Stimulated activated CD8-positive, alpha-beta memory T cell treated with anti-CD3 and anti-CD28 coated beads, Interleukin-4, amount 100 ng/mL, for 48 hours (primary cell): ENCODE measurements at regions not wholly inside any gene's neighbourhood (a gene's known extent, or its start where the extent isn't known, plus 50 kb on each side); places are given as distances from the start of the nearest gene placed in this dataset.

ENCODE experiments used
- DNase-seq: peaks from one replicate; pipeline ENCODE4 v3.0.0-alpha.2; 2020

DNA sequence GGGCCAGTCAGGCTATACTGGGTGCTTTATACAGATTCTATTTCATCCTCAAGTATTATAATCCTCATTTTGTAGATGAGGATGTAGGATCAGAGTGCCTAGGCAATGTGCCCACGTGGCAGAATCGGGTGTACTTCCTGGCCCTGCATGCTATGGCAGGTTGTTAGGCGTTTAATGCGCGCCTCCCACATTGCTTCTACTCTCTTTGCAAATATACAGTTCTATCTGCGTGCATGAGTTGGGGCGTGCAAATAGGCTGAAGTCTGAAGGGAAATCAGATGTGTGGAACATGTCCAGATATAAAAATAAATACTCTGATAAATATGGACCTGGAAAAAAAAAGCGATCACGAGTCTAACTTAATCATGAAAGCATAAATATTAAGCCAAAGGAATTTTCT, 194.7 kb upstream of the FMN2 start:
- no peak for DNase-seq

- no peak for DNase-seq
These were observed 194.2 kb upstream of the FMN2 start for GRCh38 chr1:239897458-239897857.

DNA sequence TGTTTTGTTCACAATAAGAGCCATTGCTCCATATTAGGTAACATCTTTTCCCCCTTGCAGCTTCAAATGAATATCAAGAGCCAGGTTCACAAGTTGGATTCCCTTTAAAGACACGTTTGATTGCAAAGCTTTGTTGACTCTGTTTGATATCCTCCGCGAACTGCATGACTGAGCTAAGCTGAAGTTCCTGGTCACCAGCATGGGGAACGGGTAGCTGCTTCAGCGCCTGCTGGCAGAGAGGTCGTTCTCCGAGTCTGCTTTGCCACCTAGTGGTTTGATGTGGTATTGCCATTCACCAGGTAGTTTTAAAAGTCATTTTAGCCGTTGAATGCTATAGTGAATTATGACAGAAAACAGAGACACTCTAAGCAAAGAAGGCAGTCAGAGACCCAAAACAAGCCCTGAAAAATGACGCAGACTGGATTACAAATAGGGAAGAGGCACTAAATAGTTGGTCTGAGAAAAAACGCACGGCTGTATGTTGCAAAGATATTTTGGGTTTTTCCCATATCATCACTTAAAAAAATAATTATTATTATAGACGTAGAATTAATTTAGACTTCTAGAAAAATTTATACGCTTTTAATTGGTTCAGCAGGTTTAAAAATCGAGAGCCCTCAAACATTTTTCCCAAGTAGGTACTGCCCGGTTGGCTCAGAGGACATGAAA, 193.5 kb upstream of the FMN2 start:
- DNase-seq, result peak; percentile 82

GRCh38 chr1:239899747-239900146, 191.9 kb upstream of the FMN2 start:
- no peak for DNase-seq

DNA sequence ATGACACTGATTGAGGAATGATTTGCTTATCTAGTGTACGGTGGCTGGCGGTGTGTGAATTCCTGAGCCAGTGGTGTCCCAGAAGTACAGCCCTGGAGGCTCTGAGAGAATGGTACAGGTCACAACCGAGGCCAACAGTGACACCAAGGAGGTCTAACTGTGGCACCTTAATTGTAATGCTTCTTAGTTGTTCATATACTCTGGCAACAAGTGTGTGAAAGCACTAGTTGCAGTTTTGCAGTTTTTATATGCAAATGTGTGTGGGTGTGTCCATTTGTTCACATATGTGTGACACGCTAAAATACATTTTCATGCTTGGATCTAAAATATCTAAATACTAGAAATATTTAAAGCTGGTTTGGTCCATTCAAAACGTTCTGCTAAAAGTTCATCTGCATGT, 185.3 kb upstream of the FMN2 start:
- no peak for DNase-seq

DNA sequence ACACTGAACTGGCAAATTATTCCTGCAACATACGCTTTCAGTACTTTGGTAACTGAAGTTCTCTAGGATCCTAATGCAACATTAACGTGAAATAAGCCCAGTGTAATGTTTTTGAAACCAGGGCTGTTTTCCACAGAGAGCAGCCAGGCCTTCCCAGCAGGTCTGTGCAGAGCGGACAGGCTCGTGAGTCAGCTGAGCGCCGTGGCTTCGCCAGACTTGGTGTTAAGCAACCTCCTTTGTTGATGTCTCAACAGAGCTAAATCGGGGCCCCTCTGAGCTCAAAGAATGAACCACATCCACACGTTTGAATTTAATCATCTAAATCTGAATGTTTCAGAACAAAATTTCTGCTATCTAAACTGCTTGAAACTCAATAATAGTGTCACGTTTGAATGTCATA, 181.8 kb upstream of the FMN2 start:
- DNase-seq, result no peak

DNA sequence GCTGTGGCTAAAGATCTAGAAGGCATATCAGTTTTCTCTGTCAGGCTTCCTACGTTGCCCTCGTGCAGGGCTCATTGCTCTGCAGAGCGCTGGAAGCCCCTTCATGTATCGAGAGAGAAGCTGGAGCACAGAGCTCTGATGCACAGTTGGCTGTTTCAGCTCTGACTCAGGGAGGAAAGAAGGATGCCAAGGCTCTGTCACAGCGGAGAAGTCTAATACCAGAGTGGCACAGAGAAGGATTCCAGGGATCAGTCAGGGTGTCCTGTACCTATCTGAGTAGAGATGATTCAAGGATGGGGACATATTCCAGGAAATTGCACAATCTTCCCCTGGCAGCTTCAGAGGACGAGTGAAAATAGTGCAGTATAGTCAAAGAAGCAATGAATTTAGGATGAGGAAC, 179.2 kb upstream of the FMN2 start:
- no peak for DNase-seq

DNA sequence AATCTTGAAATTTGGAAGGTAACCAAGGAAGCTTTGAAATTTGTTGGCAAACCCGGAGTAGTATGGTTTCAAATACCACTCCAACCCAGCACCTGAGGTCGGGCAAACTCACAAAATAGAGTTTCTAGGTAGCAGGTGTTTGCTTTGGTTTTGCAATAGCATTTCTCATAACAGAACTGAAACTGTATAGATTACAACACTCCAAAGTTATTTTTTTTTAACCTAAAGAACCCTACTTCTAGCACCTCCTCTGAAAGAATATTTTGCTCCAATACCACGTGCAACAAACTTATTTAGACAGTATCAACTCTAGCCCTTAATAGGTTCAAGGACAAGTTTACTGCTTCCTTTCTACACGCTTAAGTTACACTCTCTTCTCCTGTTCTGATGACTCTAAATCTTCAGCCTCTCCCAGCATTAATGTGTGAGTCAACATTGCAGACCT, 178.5 kb upstream of the FMN2 start:
- DNase-seq, result no peak

DNA sequence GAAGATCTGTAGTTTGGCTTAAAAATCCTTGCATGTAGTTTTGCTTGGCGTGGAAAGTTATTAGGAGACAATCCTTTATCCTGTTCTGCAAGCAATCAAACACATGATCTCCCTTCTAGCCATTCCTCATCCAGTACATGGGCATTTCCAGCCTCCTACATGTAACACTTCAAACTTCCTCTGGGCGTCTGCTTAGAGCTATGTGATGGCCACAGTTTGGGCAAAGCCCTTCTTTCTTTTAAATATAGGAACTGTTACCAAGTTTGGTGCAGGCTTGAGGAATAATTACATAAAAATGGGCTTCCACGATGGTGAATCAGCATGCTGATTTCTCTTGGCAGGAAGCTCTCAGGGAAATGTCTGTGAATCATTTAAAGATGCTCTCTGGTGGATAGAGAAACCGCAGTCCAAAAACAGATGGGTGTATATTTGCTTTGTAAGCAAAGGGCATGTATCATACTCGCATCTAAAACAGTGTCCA, 176.9 kb upstream of the FMN2 start:
- no peak for DNase-seq

DNA sequence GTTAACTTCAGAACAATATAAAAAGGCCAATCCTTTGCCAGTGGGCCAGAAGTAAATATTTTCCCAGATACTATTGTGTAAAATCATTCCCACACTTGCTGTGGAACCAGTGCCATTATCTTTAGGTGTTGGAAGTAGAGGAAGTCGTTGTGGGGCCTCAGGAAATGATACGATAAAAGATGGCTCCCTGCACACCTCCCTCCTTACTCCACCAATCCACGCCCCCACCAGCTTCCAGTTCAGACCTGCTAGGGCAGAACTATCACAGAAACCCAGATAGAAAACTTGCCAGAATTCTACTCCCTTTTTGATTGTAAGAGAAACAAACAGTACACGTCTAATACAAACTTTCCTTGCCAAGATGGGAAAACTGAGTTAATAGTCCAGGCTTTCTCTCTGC, 173.0 kb upstream of the FMN2 start:
- no peak for DNase-seq

GRCh38 chr1:239920214-239920613, 171.5 kb upstream of the FMN2 start:
- no peak for DNase-seq

- no peak for DNase-seq
These were observed 168.7 kb upstream of the FMN2 start for GRCh38 chr1:239922778-239923522.

DNA sequence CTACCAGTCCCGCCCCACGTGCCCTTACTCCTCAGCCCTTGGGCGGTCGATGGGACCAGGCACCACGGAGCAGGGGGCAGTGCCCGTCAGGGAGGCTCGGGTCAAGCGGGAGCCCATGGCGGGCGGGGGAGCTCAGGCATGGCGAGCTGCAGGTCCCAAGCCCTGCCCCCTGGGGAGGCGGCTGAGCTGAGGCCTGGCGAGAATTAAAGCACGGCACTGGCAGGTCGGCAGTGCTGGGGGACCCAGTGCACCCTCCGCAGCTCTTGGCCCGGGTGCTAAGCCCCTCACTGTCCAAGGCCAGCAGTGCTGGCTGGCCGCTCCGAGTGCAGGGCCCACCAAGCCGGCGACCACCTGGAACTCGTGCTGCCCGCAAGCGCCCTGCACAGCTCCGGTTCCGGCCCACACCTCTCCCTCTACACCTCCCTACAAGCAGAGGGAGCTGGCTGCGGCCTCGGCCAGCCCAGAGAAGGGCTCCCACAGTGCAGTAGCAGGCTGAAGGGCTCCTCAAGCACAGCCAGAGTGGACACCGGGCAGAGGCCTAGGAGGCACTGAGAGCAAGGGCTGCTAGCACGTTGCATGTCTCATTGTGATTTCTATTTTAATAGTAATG, 166.8 kb upstream of the FMN2 start:
- no peak for DNase-seq

GRCh38 chr1:239926184-239926583, 165.5 kb upstream of the FMN2 start:
- no peak for DNase-seq

DNA sequence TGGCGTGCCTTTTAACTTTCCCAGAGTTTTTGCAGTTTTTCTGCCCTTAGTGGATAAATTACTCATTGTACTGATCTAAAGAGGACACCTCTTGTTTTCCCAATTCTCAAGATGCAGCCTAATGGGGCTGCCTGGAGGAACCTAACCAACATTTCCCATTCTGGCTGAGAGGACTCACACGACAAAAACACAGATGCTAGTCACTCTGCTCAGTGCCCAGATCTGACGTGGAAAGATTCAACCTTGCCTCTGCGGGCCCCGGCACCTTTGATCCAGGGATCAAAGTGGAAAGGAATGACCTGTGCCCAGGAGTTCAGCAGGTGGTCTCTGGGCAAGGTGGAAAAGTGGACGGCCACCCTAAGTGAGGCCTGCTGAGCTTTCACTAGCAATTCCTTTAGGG, 162.4 kb upstream of the FMN2 start:
- no peak for DNase-seq

GRCh38 chr1:239930686-239931262, 160.9 kb upstream of the FMN2 start:
- no peak for DNase-seq

- no peak for DNase-seq
These were observed 160.3 kb upstream of the FMN2 start for GRCh38 chr1:239931341-239931740.

DNA sequence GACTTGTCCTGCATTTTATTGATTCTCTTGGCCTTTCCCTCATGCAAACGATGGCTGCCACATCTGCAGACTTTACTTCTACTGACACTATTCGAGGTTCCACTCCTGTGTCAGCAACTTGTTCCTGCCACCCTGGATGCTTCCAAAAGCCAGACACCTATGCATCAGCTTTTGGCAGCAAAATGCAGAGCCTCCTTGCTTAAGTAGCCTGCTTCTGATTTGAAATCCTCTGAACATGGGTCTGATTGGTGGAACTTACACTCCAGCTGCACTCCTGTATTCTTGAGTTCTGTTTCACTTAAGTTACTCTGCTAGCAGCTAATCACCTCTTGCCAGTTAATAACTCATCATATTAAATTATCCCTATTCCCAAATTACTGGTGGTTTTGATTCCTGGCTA, 152.1 kb upstream of the FMN2 start:
- no peak for DNase-seq

- no peak for DNase-seq
These were observed 147.9 kb upstream of the FMN2 start for GRCh38 chr1:239943761-239944160.

DNA sequence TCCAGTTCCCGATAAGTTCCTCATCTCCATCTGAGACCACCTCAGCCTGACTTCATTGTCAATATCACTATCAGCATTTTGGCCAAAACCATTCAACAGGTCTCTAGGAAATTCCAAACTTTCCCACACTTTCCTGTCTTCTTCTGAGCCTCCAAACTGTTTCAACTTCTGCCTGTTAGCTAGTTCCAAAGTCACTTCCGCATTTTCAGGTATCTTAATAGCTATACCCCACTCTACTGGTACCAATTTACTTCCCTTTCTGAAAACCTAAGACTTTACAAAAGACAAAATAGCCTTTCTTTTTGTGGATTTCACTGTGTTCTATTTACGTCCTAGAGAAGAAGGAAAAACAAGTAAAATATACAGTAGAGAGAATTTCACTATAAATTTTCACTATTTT, 147.0 kb upstream of the FMN2 start:
- DNase-seq, result no peak

GRCh38 chr1:239947801-239948200, 143.9 kb upstream of the FMN2 start:
- DNase-seq, result no peak

GRCh38 chr1:239951511-239952140, 140.1 kb upstream of the FMN2 start:
- DNase-seq, result peak; percentile 77
